OCI-LY3 (cell line): ENCODE measurements at regions not wholly inside any gene's neighbourhood (a gene's known extent, or its start where the extent isn't known, plus 50 kb on each side); places are given as distances from the start of the nearest gene placed in this dataset.

Experiments
- H2AFZ ChIP-seq: fragments of 200-600, 300-600 bp; shearing (Covaris generic); 2 replicates; pipeline ENCODE4 v1.6.0; 2014; ENCODE audit warnings: antibody characterized with exemption, low read depth, low read length
- H3K27ac ChIP-seq: fragments of 200-600, 300-600 bp; sonication (generic); 2 replicates; pipeline ENCODE4 v1.5.1; 2014; ENCODE audit warnings: mild to moderate bottlenecking, low read length, moderate library complexity, mixed read lengths
- H3K27me3 ChIP-seq: fragments of 200-600, 300-600 bp; sonication (generic); 2 replicates; pipeline ENCODE4 v1.6.1; 2014; ENCODE audit warnings: low read depth, low read length, mixed read lengths
- H3K36me3 ChIP-seq: fragments of 200-600, 300-600 bp; sonication (generic); replicated peaks from 2 replicates; pipeline ENCODE3; 2014; ENCODE audit warnings: low read depth, low read length, mixed read lengths
- H3K4me1 ChIP-seq: fragments of 300-600, 200-600 bp; sonication (generic); 2 replicates; pipeline ENCODE4 v1.6.1; 2014; ENCODE audit warnings: low read length, mixed read lengths
- H3K4me2 ChIP-seq: fragments of 200-600, 300-600 bp; sonication (generic); 2 replicates; pipeline ENCODE4 v1.6.1; 2014; ENCODE audit warnings: low read length, mixed read lengths
- H3K4me3 ChIP-seq: fragments of 300-600, 200-600 bp; sonication (generic); 2 replicates; pipeline ENCODE4 v1.5.1; 2014; ENCODE audit warnings: antibody characterized with exemption, mild to moderate bottlenecking, low read length, moderate library complexity
- H3K79me2 ChIP-seq: fragments of 300-600, 200-600 bp; shearing (Covaris generic); 2 replicates; pipeline ENCODE4 v1.6.1; 2014; ENCODE audit warnings: mild to moderate bottlenecking, low read length, mixed read lengths
- H3K9ac ChIP-seq: fragments of 300-600, 200-600 bp; shearing (Covaris generic); 2 replicates; pipeline ENCODE4 v1.6.0; 2014; ENCODE audit warnings: mild to moderate bottlenecking, low read length, moderate library complexity
- H3K9me3 ChIP-seq: fragments of 200-600, 300-600 bp; shearing (Covaris generic); 2 replicates; pipeline ENCODE4 v1.6.1; 2014; ENCODE audit warnings: low read length, mixed read lengths; ENCODE audit not compliant: insufficient read depth
- H4K20me1 ChIP-seq: fragments of 200-600, 300-600 bp; sonication (generic); 2 replicates; pipeline ENCODE4 v1.6.1; 2016; ENCODE audit warnings: low read length, mixed read lengths; ENCODE audit not compliant: insufficient read depth
- EZH2phosphoT487 ChIP-seq: fragments of 200-600 bp; shearing (Covaris generic); IDR thresholded peaks from 2 replicates; pipeline ENCODE4 v1.6.1; 2018; ENCODE audit warnings: antibody characterized with exemption, mixed run types, low read depth
- TF ChIP-seq, protein P1 (sequence below): fragments of 200-600, 300-600 bp; sonication (generic); IDR thresholded peaks from 2 replicates; pipeline ENCODE4 v1.5.1; 2014; ENCODE audit warnings: antibody characterized with exemption, low read length, low read depth

DNA sequence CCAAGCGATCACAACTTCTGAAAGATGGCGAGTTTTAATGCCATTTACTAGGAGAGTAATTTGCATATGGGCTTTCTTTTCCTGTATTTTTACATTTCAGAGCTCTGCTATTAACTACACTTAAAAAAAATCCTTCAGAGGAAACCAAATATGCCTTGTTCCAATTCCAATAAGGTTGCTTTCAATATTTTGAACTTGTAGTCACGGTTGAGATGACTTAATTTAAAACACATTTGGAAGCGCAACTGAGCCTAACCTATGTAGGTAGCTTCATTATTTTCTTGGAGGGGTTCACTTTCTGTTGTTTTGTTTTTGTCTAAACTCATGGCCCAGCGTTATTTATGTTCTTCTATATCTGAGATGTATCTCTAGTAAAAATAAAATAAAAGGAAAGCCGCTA lies 93.4 kb downstream of the BLID start:
- Histone ChIP-seq H4K20me1 (no peaks in the 10 kb centered on the region), H3K27ac (no peak overlapping the region), H3K4me1 (peaks cover 10% of the 10 kb centered on the region; the same call in 1 of the 2 replicates), H3K36me3 (no peaks in the 10 kb centered on the region), H3K4me2 (no peak overlapping the region), H3K79me2 (no peaks in the 10 kb centered on the region), H3K9ac (no peak overlapping the region), H3K27me3 (peaks cover 10% of the 10 kb centered on the region), H3K4me3 (no peak overlapping the region), H3K9me3 (no peaks in the 10 kb centered on the region), H2AFZ (no peak overlapping the region)
- TF ChIP-seq, protein P1, sequence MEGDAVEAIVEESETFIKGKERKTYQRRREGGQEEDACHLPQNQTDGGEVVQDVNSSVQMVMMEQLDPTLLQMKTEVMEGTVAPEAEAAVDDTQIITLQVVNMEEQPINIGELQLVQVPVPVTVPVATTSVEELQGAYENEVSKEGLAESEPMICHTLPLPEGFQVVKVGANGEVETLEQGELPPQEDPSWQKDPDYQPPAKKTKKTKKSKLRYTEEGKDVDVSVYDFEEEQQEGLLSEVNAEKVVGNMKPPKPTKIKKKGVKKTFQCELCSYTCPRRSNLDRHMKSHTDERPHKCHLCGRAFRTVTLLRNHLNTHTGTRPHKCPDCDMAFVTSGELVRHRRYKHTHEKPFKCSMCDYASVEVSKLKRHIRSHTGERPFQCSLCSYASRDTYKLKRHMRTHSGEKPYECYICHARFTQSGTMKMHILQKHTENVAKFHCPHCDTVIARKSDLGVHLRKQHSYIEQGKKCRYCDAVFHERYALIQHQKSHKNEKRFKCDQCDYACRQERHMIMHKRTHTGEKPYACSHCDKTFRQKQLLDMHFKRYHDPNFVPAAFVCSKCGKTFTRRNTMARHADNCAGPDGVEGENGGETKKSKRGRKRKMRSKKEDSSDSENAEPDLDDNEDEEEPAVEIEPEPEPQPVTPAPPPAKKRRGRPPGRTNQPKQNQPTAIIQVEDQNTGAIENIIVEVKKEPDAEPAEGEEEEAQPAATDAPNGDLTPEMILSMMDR = no peak
- no peak for TF ChIP-seq EZH2phosphoT487

DNA sequence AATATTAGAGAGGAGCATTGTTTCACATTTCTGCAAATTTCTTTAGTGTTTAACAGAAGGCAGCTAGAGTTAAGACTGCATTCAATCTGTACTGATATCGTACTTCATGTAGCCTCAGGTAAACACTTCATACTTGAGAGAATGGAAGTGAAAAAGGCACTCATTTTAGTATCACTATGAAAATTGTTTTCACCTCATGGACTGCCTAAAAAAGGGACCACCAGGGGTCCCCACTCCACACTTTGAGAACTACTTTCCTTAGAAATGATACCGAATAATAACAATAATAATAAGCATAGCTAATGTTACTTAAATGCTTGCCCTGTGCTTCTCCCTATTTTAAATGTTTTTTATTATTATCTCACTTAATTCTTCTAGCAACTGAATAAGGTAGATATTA lies 95.1 kb downstream of the BLID start:
- no peaks in the 10 kb centered on the region for H3K36me3 ChIP-seq
- H3K27ac ChIP-seq = no peak overlapping the region
- peaks cover 10% of the 10 kb centered on the region; the same call in 1 of the 2 replicates for H3K4me1 ChIP-seq
- H3K4me2 ChIP-seq = peak overlapping the region; percentile 13
- no peak overlapping the region for H2AFZ ChIP-seq
- no peaks in the 10 kb centered on the region for H3K9me3 ChIP-seq
- no peaks in the 10 kb centered on the region for H4K20me1 ChIP-seq
- no peak overlapping the region for H3K9ac ChIP-seq
- H3K4me3 ChIP-seq = no peak overlapping the region
- TF ChIP-seq EZH2phosphoT487 = no peak
- TF ChIP-seq, protein P1 = peak; percentile 69
- H3K79me2 ChIP-seq = no peaks in the 10 kb centered on the region
- H3K27me3 ChIP-seq = no peaks in the 10 kb centered on the region; the same call in 1 of the 2 replicates

DNA sequence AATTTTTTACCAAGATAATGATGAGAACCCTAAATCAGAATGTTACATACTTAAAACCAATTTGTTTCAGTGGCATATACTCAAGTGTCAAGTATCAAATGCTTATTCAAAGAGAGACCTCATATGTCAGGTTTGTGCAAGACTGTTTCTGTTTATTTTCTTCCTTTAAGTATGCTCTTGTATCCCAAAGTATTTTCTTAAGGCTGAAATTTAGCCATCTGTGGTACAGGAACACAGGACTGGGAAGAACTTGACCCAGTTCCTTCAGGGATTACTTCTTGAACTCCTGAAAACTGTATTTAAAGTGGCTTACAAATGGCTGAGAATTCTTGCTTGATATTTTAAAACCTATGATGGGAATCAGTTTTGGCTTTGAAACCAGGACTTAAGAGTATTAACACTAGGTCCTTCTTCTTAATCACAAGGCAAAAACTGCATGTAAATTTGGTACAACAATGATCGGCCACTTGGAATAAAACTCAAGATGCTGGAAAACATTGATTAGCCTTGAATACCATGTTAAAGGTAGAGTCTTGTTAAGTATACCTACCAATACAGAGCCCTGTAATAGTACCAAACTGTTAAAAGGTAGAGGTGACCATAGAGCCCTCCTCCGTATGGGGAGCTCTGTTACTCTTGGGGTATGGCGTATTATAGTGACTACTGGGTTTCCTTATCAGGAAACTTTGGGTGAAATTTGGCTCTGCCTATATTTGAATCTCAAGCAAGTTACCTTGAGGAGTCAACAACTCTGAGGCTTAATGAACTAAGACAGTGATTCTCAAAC lies 95.9 kb downstream of the BLID start:
- H3K9me3 ChIP-seq = no peaks in the 10 kb centered on the region
- no peak overlapping the region for H3K4me3 ChIP-seq
- H3K4me2 ChIP-seq = peak overlapping the region; percentile 13; the same call in 1 of the 2 replicates
- no peaks in the 10 kb centered on the region for H3K36me3 ChIP-seq
- peaks cover 10% of the 10 kb centered on the region; the same call in 1 of the 2 replicates for H3K4me1 ChIP-seq
- no peaks in the 10 kb centered on the region for H3K79me2 ChIP-seq
- TF ChIP-seq EZH2phosphoT487 = no peak
- TF ChIP-seq, protein P1 = no peak
- H3K27ac ChIP-seq = no peak overlapping the region
- H2AFZ ChIP-seq = no peak overlapping the region
- no peaks in the 10 kb centered on the region for H4K20me1 ChIP-seq
- no peak overlapping the region for H3K9ac ChIP-seq
- no peaks in the 10 kb centered on the region; the same call in 1 of the 2 replicates for H3K27me3 ChIP-seq

DNA sequence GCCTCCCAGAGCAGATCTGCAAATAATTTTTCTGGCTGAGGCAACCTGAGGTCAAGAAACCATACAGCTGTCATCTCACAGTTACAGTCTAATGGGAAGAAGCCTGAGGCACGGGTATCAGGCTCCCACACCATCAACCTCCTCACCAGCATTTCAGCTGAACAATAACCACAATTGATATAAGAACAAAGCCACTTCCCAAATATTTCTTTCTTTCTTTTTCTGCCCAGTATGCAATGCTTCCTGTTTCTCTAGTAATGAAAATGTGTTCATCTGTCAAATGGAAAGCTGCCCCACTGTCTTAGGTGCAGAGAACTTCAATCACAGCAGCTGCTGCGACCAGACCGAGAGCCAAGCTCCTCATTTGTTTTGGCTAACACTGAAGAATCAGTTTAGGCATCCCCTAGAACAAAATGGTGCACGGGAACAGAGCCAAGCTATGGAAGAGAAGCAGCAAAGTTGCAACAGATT lies 108.4 kb downstream of the BLID start:
- Histone ChIP-seq H3K9me3 (no peaks in the 10 kb centered on the region), H3K4me3 (no peak overlapping the region), H3K79me2 (no peaks in the 10 kb centered on the region), H4K20me1 (no peaks in the 10 kb centered on the region), H3K36me3 (no peaks in the 10 kb centered on the region), H3K27ac (no peak overlapping the region), H3K27me3 (no peaks in the 10 kb centered on the region), H2AFZ (no peak overlapping the region; the same call in 1 of the 2 replicates), H3K4me2 (peak overlapping the region; percentile 6; the same call in 1 of the 2 replicates), H3K4me1 (peaks cover 8% of the 10 kb centered on the region; the same call in 1 of the 2 replicates), H3K9ac (no peak overlapping the region)
- no peak for TF ChIP-seq EZH2phosphoT487
- TF ChIP-seq, protein P1 = no peak
